H1 (cell line): ENCODE measurements at regions not wholly inside any gene's neighbourhood (a gene's known extent, or its start where the extent isn't known, plus 50 kb on each side); places are given as distances from the start of the nearest gene placed in this dataset.

Experiments used
- CTCF ChIA-PET: fragments of 300-600 bp; sonication (Branson Sonifier 250); formaldehyde crosslinking; loops from one replicate; lab custom pipeline; 2021; ENCODE audit not compliant: partially characterized antibody; lab: Charles Lee
- POLR2A ChIA-PET: fragments of 300-600 bp; sonication (Branson Sonifier 250); formaldehyde crosslinking; loops from one replicate; lab custom pipeline; 2021; ENCODE audit warnings: inconsistent platforms; ENCODE audit not compliant: partially characterized antibody; lab: Charles Lee
- DNase-seq, 2 experiments: peaks; one replicate each; pipeline versions ENCODE4 v3.0.0 to v3.0.0-alpha.2; 2010 to 2022; ENCODE audit warnings: low spot score in 2 of 2, low read depth in 1 of 2, mixed read lengths in 1 of 2
- FAIRE-seq: peaks from 2 replicates; lab custom pipeline; 2011; peaks lifted over from hg19 to GRCh38; lab: Jason Lieb, UNC
- H2AFZ ChIP-seq: 2 replicates; pipeline ENCODE4 v1.8.1; 2012; ENCODE audit warnings: low read length, inconsistent platforms
- H2AK5ac ChIP-seq: 2 replicates; pipeline ENCODE4 v1.6.1; 2013; ENCODE audit warnings: low read depth, low read length
- H2BK120ac ChIP-seq: replicated peaks from 2 replicates; pipeline ENCODE3; 2013; ENCODE audit warnings: low read depth, low read length, inconsistent platforms
- H2BK12ac ChIP-seq: 2 replicates; pipeline ENCODE4 v1.6.1; 2013; ENCODE audit warnings: low read depth, low read length
- H2BK15ac ChIP-seq: 2 replicates; pipeline ENCODE4 v1.6.1; 2013; ENCODE audit warnings: low read length
- H2BK20ac ChIP-seq: 2 replicates; pipeline ENCODE4 v1.6.1; 2013; ENCODE audit warnings: low read length
- H2BK5ac ChIP-seq: 2 replicates; pipeline ENCODE4 v1.6.1; 2013; ENCODE audit warnings: low read depth, low read length
- H3K14ac ChIP-seq: 2 replicates; pipeline ENCODE4 v1.6.1; 2013; ENCODE audit warnings: inconsistent platforms; ENCODE audit not compliant: insufficient read length
- H3K18ac ChIP-seq: 2 replicates; pipeline ENCODE4 v1.6.1; 2013; ENCODE audit warnings: low read length; ENCODE audit errors: extremely low read depth
- H3K23ac ChIP-seq: 2 replicates; pipeline ENCODE4 v1.6.1; 2013; ENCODE audit warnings: inconsistent platforms; ENCODE audit not compliant: insufficient read length
- H3K23me2 ChIP-seq: 2 replicates; pipeline ENCODE4 v1.6.1; 2013; ENCODE audit warnings: low read depth, low read length
- H3K27ac ChIP-seq: 2 replicates; pipeline ENCODE4 v1.6.1; 2011; ENCODE audit warnings: low read depth, low read length, inconsistent platforms
- H3K27me3 ChIP-seq, 4 experiments: replicated peaks in 1 of 4; 1 replicate in 1 of 4; 2 replicates in 3 of 4; pipeline versions ENCODE4 v1.6.1 to v1.8.1; 2011 to 2013; ENCODE audit warnings: low read length in 3 of 4, mild to moderate bottlenecking in 3 of 4, inconsistent platforms in 2 of 4, mixed read lengths in 2 of 4, moderate library complexity in 1 of 4; ENCODE audit not compliant: control insufficient read depth in 3 of 4, insufficient read depth in 3 of 4; ENCODE audit errors: extremely low read depth in 1 of 4
- H3K36me3 ChIP-seq, 4 experiments: 2 replicates each; pipeline versions ENCODE4 v1.6.1 to v1.8.1; 2011 to 2013; ENCODE audit warnings: mild to moderate bottlenecking in 4 of 4, low read length in 3 of 4, moderate library complexity in 2 of 4, control low read depth in 1 of 4, inconsistent platforms in 1 of 4; ENCODE audit not compliant: insufficient read depth in 4 of 4, control insufficient read depth in 2 of 4
- H3K4ac ChIP-seq: replicated peaks from 2 replicates; pipeline ENCODE3; 2013; ENCODE audit warnings: low read length, low read depth, mixed read lengths, inconsistent platforms; ENCODE audit not compliant: insufficient read length
- H3K4me1 ChIP-seq, 4 experiments: replicated peaks in 1 of 4; 1 replicate in 1 of 4; 2 replicates in 3 of 4; pipeline versions ENCODE4 v1.6.1 to v1.8.1; 2011 to 2013; ENCODE audit warnings: low read length in 3 of 4, inconsistent platforms in 2 of 4, mixed read lengths in 1 of 4; ENCODE audit not compliant: insufficient read depth in 4 of 4, control insufficient read depth in 3 of 4
- H3K4me2 ChIP-seq, 2 experiments: 2 replicates each; pipeline versions ENCODE4 v1.6.1 to v1.8.1; 2011 to 2013; ENCODE audit warnings: low read depth in 2 of 2, low read length in 2 of 2, control low read depth in 1 of 2, inconsistent platforms in 1 of 2, mild to moderate bottlenecking in 1 of 2; ENCODE audit not compliant: insufficient read depth in 1 of 2
- H3K4me3 ChIP-seq, 4 experiments: fragments of 200-600, 300-600 bp in 1 of 4; sonication (generic), shearing (Covaris generic), sonication (Bioruptor Twin) in 1 of 4; 2 replicates each; pipeline versions ENCODE4 v1.5.1 to v1.8.1; 2011 to 2016; ENCODE audit warnings: low read length in 4 of 4, low read depth in 3 of 4, control low read depth in 2 of 4, inconsistent platforms in 2 of 4, mild to moderate bottlenecking in 2 of 4, mixed read lengths in 1 of 4, moderate library complexity in 1 of 4; ENCODE audit not compliant: insufficient read depth in 2 of 4; ENCODE audit errors: extremely low read depth in 1 of 4
- H3K56ac ChIP-seq: replicated peaks from 2 replicates; pipeline ENCODE3; 2013; ENCODE audit warnings: low read depth, mild to moderate bottlenecking, mixed read lengths, low read length, inconsistent platforms; ENCODE audit not compliant: insufficient read length
- H3K79me1 ChIP-seq: 2 replicates; pipeline ENCODE4 v1.6.1; 2013; ENCODE audit warnings: low read depth, low read length, control low read depth
- H3K79me2 ChIP-seq, 2 experiments: 2 replicates each; pipeline versions ENCODE4 v1.6.1 to v1.8.1; 2012 to 2013; ENCODE audit warnings: low read length in 2 of 2, mild to moderate bottlenecking in 2 of 2, inconsistent platforms in 1 of 2; ENCODE audit not compliant: insufficient read depth in 2 of 2, control insufficient read depth in 1 of 2
- H3K9ac ChIP-seq, 4 experiments: replicated peaks in 1 of 4; 1 replicate in 1 of 4; 2 replicates in 3 of 4; pipeline versions ENCODE4 v1.6.1 to v1.8.1; 2011 to 2013; ENCODE audit warnings: low read depth in 3 of 4, low read length in 3 of 4, control low read depth in 2 of 4, mild to moderate bottlenecking in 2 of 4, moderate library complexity in 2 of 4, inconsistent platforms in 1 of 4; ENCODE audit errors: extremely low read depth in 1 of 4
- H3K9me3 ChIP-seq, 2 experiments: 2 replicates each; pipeline versions ENCODE4 v1.6.1 to v1.8.1; 2012 to 2013; ENCODE audit warnings: mild to moderate bottlenecking in 2 of 2, moderate library complexity in 2 of 2, control low read depth in 1 of 2, inconsistent platforms in 1 of 2, low read depth in 1 of 2, low read length in 1 of 2, mixed read lengths in 1 of 2; ENCODE audit not compliant: insufficient read depth in 2 of 2
- H4K20me1 ChIP-seq, 2 experiments: replicated peaks in 1 of 2; 2 replicates each; pipeline versions ENCODE3 to v1.8.1; 2011 to 2013; ENCODE audit warnings: inconsistent platforms in 2 of 2, low read length in 2 of 2, mild to moderate bottlenecking in 1 of 2; ENCODE audit not compliant: insufficient read depth in 2 of 2, control insufficient read depth in 1 of 2
- H4K5ac ChIP-seq: 2 replicates; pipeline ENCODE4 v1.6.1; 2013; ENCODE audit warnings: low read length, low read depth, mixed read lengths, inconsistent platforms; ENCODE audit not compliant: insufficient read length
- H4K8ac ChIP-seq: 2 replicates; pipeline ENCODE4 v1.8.0; 2013; ENCODE audit warnings: mild to moderate bottlenecking, moderate library complexity, low read length, inconsistent platforms; ENCODE audit not compliant: insufficient read depth; ENCODE audit errors: extremely low read depth
- H4K91ac ChIP-seq: replicated peaks from 2 replicates; pipeline ENCODE3; 2013; ENCODE audit warnings: low read length, mixed read lengths, inconsistent platforms; ENCODE audit not compliant: insufficient read length
- BRCA1 ChIP-seq: IDR thresholded peaks from 2 replicates; pipeline ENCODE4 v1.6.1; 2012; ENCODE audit warnings: low read depth, low read length, improper control_type of control experiment
- SIRT6 ChIP-seq: IDR thresholded peaks from one replicate; pipeline ENCODE4 v1.7.1; 2012; ENCODE audit warnings: low read length, inconsistent platforms
- SUZ12 ChIP-seq: fragments of 200-600 bp; sonication (generic); IDR thresholded peaks from 2 replicates; pipeline ENCODE4 v1.6.1; 2012; ENCODE audit warnings: mild to moderate bottlenecking, inconsistent platforms, low read length, moderate library complexity, mixed read lengths
- WGBS, 2 experiments: shearing (Covaris generic) in 1 of 2; methylation state at CpG; one replicate each; pipeline versions ENCODE4 v1.1.6 to v1.1.7; 2013 to 2015; ENCODE audit warnings: low lambda C conversion rate in 2 of 2, mixed read lengths in 2 of 2, inconsistent platforms in 1 of 2, low coverage in 1 of 2, missing lambda C conversion rate in 1 of 2; ENCODE audit not compliant: insufficient replicate concordance in 2 of 2, insufficient coverage in 1 of 2, insufficient read length in 1 of 2; ENCODE audit errors: extremely low coverage in 1 of 2, missing lambda C conversion rate in 1 of 2; 5-methylcytosine and 5-hydroxymethylcytosine counted together
- TF ChIP-seq, protein P1 (sequence below): IDR thresholded peaks from 2 replicates; pipeline ENCODE4 v1.6.1; 2012; ENCODE audit warnings: low read length, inconsistent platforms

GRCh38 chr4:151922306-151922705, 161.5 kb upstream of the GATB start:
- Histone ChIP-seq H2BK20ac (no peak overlapping the region), H3K18ac (no peak overlapping the region), H3K4ac (no peak overlapping the region), H3K56ac (no peak overlapping the region), H3K79me1 (no peaks in the 10 kb centered on the region), H3K9ac (no peak overlapping the region), H4K5ac (no peak overlapping the region), H2AFZ (no peak overlapping the region), H3K4me1 (no peaks in the 10 kb centered on the region), H2BK120ac (no peak overlapping the region), H3K9me3 (no peaks in the 10 kb centered on the region), H3K36me3 (no peaks in the 10 kb centered on the region), H4K91ac (no peak overlapping the region), H2BK12ac (no peak overlapping the region), H3K14ac (no peak overlapping the region), H3K27ac (no peak overlapping the region), H3K23me2 (peaks cover 2% of the 10 kb centered on the region; the same call in 1 of the 2 replicates), H4K8ac (no peak overlapping the region), H2BK5ac (no peak overlapping the region), H2AK5ac (no peak overlapping the region), H3K4me2 (no peak overlapping the region), H3K79me2 (no peaks in the 10 kb centered on the region), H3K27me3 (0 out of 7 replicates have a peak, but pooled peaks cover 0 to 2% (median 0%) of the 10 kb centered on the region in 4 experiments), H2BK15ac (no peak overlapping the region), H4K20me1 (no peaks in the 10 kb centered on the region)
- 84% methylated on average over 4 of the region's 4 CpGs; no CpG with 5 or more reads in 1 of the 2 experiments for WGBS, 2 experiments
- POLR2A ChIA-PET, result no interaction called here
- DNase-seq, result no peak
- FAIRE-seq, result no peak
- TF ChIP-seq BRCA1 (no peak), SIRT6 (no peak), SUZ12 (no peak)
- TF ChIP-seq, protein P1, sequence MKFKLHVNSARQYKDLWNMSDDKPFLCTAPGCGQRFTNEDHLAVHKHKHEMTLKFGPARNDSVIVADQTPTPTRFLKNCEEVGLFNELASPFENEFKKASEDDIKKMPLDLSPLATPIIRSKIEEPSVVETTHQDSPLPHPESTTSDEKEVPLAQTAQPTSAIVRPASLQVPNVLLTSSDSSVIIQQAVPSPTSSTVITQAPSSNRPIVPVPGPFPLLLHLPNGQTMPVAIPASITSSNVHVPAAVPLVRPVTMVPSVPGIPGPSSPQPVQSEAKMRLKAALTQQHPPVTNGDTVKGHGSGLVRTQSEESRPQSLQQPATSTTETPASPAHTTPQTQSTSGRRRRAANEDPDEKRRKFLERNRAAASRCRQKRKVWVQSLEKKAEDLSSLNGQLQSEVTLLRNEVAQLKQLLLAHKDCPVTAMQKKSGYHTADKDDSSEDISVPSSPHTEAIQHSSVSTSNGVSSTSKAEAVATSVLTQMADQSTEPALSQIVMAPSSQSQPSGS, result no peak
- TF ChIP-seq, all 59 proteins: peak for 0
- Histone ChIP-seq H3K23ac (no peak overlapping the region), H3K4me3 (no peak overlapping the region)
- CTCF ChIA-PET, result interaction anchor here (1.0 to 2.1 kb wide), 7 partner anchors 11 to 153 kb away, joined by 3 to 8 read pairs (median 3); no protein-coding TSS in a partner anchor
